CD14-positive monocyte (primary cell): ENCODE measurements at regions not wholly inside any gene's neighbourhood (a gene's known extent, or its start where the extent isn't known, plus 50 kb on each side); places are given as distances from the start of the nearest gene placed in this dataset.

Source experiments
- DNase-seq, 3 donors: peaks; one replicate each; pipeline ENCODE4 v3.0.0-alpha.2; 2011 to 2022
- H2AFZ ChIP-seq: 2 replicates; pipeline ENCODE4 v1.6.0; 2012; ENCODE audit warnings: mild to moderate bottlenecking, low read depth, low read length, inconsistent platforms; ENCODE audit not compliant: insufficient read depth, poor library complexity, severe bottlenecking
- H3K27ac ChIP-seq, 2 donors: 1 replicate in 1 of 2; 2 replicates in 1 of 2; pipeline ENCODE4 v1.5.1; 2012 to 2013; ENCODE audit warnings: low read length in 2 of 2, control low read depth in 1 of 2, inconsistent platforms in 1 of 2, low read depth in 1 of 2, mild to moderate bottlenecking in 1 of 2
- H3K27me3 ChIP-seq, 2 donors: one replicate each; pipeline versions ENCODE4 v1.6.0 to v1.6.1; 2011 to 2013; ENCODE audit warnings: low read length in 2 of 2; ENCODE audit not compliant: control insufficient read depth in 2 of 2, insufficient read depth in 2 of 2
- H3K36me3 ChIP-seq, 2 donors: replicated peaks in 1 of 2; 1 replicate in 1 of 2; 2 replicates in 1 of 2; pipeline versions ENCODE4 v1.5.1 to v1.6.1; 2012 to 2013; ENCODE audit warnings: low read length in 2 of 2, control low read depth in 1 of 2, inconsistent platforms in 1 of 2, mild to moderate bottlenecking in 1 of 2; ENCODE audit not compliant: insufficient read depth in 2 of 2, control insufficient read depth in 1 of 2
- H3K4me1 ChIP-seq, 2 donors: 1 replicate in 1 of 2; 2 replicates in 1 of 2; pipeline versions ENCODE4 v1.5.1 to v1.6.1; 2012 to 2013; ENCODE audit warnings: low read length in 2 of 2, control low read depth in 1 of 2, inconsistent platforms in 1 of 2, mild to moderate bottlenecking in 1 of 2, moderate library complexity in 1 of 2; ENCODE audit not compliant: insufficient read depth in 2 of 2, control insufficient read depth in 1 of 2
- H3K4me2 ChIP-seq: replicated peaks from 2 replicates; pipeline ENCODE3; 2012; ENCODE audit warnings: low read length, moderate library complexity, mild to moderate bottlenecking; ENCODE audit not compliant: poor library complexity, severe bottlenecking; ENCODE audit errors: extremely low read depth
- H3K4me3 ChIP-seq, 3 experiments: fragments of 200-600 bp in 1 of 3; sonication (generic) in 1 of 3; replicated peaks in 1 of 3; 1 replicate in 2 of 3; 2 replicates in 1 of 3; pipeline ENCODE4 v1.5.1; 2011 to 2013; ENCODE audit warnings: low read length in 3 of 3, mild to moderate bottlenecking in 3 of 3, control low read depth in 2 of 3, low read depth in 2 of 3, inconsistent platforms in 1 of 3, moderate library complexity in 1 of 3
- H3K79me2 ChIP-seq: 2 replicates; pipeline ENCODE4 v1.6.0; 2012; ENCODE audit warnings: mild to moderate bottlenecking, control low read depth, inconsistent platforms, low read length, moderate library complexity; ENCODE audit not compliant: insufficient read depth
- H3K9ac ChIP-seq: 2 replicates; pipeline ENCODE4 v1.6.0; 2017; ENCODE audit warnings: low read length, mild to moderate bottlenecking; ENCODE audit not compliant: insufficient read depth, poor library complexity, severe bottlenecking
- H3K9me3 ChIP-seq, 2 donors: replicated peaks in 1 of 2; 1 replicate in 1 of 2; 2 replicates in 1 of 2; pipeline versions ENCODE4 v1.5.1 to v1.6.1; 2012 to 2013; ENCODE audit warnings: low read length in 2 of 2, control low read depth in 1 of 2; ENCODE audit not compliant: control insufficient read depth in 1 of 2, insufficient read depth in 1 of 2
- H4K20me1 ChIP-seq: 2 replicates; pipeline ENCODE4 v1.6.0; 2012; ENCODE audit warnings: mild to moderate bottlenecking, low read length, control low read depth, moderate library complexity; ENCODE audit not compliant: insufficient read depth
- H3K27ac Mint-ChIP-seq, 7 donors: one replicate each; pipeline ENCODE4 v1.8.0; 2020; ENCODE audit warnings: mild to moderate bottlenecking in 7 of 7, mixed read lengths in 7 of 7, moderate library complexity in 6 of 7, inconsistent platforms in 2 of 7
- H3K27me3 Mint-ChIP-seq, 3 donors: one replicate each; pipeline ENCODE4 v1.8.0; 2021 to 2022; ENCODE audit warnings: low read depth in 3 of 3, mild to moderate bottlenecking in 3 of 3, mixed read lengths in 3 of 3, moderate library complexity in 3 of 3, inconsistent platforms in 1 of 3
- H3K36me3 Mint-ChIP-seq, 2 donors: one replicate each; pipeline ENCODE4 v1.8.0; 2020; ENCODE audit warnings: mixed read lengths in 2 of 2, inconsistent platforms in 1 of 2, mild to moderate bottlenecking in 1 of 2
- H3K4me1 Mint-ChIP-seq: one replicate; pipeline ENCODE4 v1.8.0; 2020; ENCODE audit warnings: mild to moderate bottlenecking, mixed read lengths
- H3K4me3 Mint-ChIP-seq, 2 donors: one replicate each; pipeline ENCODE4 v1.8.0; 2020; ENCODE audit warnings: mild to moderate bottlenecking in 2 of 2, mixed read lengths in 2 of 2, moderate library complexity in 1 of 2
- H3K9me3 Mint-ChIP-seq, 7 donors: one replicate each; pipeline ENCODE4 v1.8.0; 2020 to 2022; ENCODE audit warnings: mixed read lengths in 7 of 7, mild to moderate bottlenecking in 6 of 7, moderate library complexity in 6 of 7, inconsistent platforms in 2 of 7
- WGBS: methylation state at CpG from one replicate; pipeline ENCODE4 v1.1.5; 2013; ENCODE audit warnings: missing lambda C conversion rate; ENCODE audit not compliant: insufficient coverage; 5-methylcytosine and 5-hydroxymethylcytosine counted together
- intact Hi-C, 2 donors: fragments of 100-400 bp; cut with micrococcal nuclease; formaldehyde crosslinking; loops; one replicate each; pipeline versions ENCODE4 v1.15.0 to v1.15.1; 2023
- TF ChIP-seq, protein P1 (sequence below): fragments of 200-600 bp; IDR thresholded peaks from one replicate; pipeline ENCODE4 v1.8.0; 2022; ENCODE audit warnings: antibody characterized with exemption, mild to moderate bottlenecking

- 92% methylated on average over 2 of the region's 3 CpGs for WGBS
- TF ChIP-seq, protein P1, sequence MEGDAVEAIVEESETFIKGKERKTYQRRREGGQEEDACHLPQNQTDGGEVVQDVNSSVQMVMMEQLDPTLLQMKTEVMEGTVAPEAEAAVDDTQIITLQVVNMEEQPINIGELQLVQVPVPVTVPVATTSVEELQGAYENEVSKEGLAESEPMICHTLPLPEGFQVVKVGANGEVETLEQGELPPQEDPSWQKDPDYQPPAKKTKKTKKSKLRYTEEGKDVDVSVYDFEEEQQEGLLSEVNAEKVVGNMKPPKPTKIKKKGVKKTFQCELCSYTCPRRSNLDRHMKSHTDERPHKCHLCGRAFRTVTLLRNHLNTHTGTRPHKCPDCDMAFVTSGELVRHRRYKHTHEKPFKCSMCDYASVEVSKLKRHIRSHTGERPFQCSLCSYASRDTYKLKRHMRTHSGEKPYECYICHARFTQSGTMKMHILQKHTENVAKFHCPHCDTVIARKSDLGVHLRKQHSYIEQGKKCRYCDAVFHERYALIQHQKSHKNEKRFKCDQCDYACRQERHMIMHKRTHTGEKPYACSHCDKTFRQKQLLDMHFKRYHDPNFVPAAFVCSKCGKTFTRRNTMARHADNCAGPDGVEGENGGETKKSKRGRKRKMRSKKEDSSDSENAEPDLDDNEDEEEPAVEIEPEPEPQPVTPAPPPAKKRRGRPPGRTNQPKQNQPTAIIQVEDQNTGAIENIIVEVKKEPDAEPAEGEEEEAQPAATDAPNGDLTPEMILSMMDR = no peak
Observed at GRCh38 chr17:65406552-65406951, 154.9 kb downstream of the AXIN2 start.

DNA sequence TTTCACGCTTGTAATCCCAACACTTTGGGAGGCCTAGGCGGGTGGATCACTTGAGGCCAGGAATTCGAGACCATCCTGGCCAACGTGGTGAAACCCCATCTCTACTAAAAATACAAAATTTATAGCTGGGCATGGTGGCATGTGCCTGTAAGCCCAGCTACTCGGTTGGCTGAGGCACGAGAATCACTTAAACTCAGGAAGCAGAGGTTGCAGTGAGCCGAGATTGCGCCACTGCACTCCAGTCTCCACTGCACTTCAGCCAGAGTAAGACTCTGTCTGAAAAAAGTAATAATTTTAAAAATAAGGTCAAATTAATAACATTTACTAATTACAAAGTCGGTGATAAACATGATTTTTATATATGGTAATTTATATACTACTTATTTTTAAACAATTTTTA is 155.9 kb downstream of the AXIN2 start:
- H3K27me3 Mint-ChIP-seq = peaks cover 2 to 6% (median 6%) of the 10 kb centered on the region in 3 donors
- no peak for DNase-seq

More at GRCh38 chr17:65406552-65406951, 154.9 kb downstream of the AXIN2 start:
- Histone ChIP-seq H3K9me3 (no peaks in the 10 kb centered on the region), H3K27ac (no peak overlapping the region), H3K79me2 (no peaks in the 10 kb centered on the region), H2AFZ (no peak overlapping the region), H3K4me3 (no peak overlapping the region), H3K9ac (no peak overlapping the region), H3K36me3 (no peaks in the 10 kb centered on the region), H3K4me1 (no peaks in the 10 kb centered on the region), H3K4me2 (no peak overlapping the region), H3K27me3 (no peaks in the 10 kb centered on the region), H4K20me1 (no peaks in the 10 kb centered on the region)
- Mint-ChIP-seq H3K9me3 (peaks cover 0 to 7% (median 3%) of the 10 kb centered on the region in 7 donors), H3K4me1 (no peaks in the 10 kb centered on the region), H3K36me3 (no peaks in the 10 kb centered on the region), H3K4me3 (no peak overlapping the region), H3K27ac (no peak overlapping the region), H3K27me3 (peaks cover 1 to 5% (median 4%) of the 10 kb centered on the region in 3 donors)
- no peak for DNase-seq
- intact Hi-C loops = no loop called here

More for the DNA sequence above, 155.9 kb downstream of the AXIN2 start:
- H3K27me3 ChIP-seq = no peaks in the 10 kb centered on the region
- no peaks in the 10 kb centered on the region for H3K4me1 Mint-ChIP-seq
- H3K4me3 ChIP-seq = no peak overlapping the region
- H3K4me1 ChIP-seq = no peaks in the 10 kb centered on the region
- intact Hi-C loops = no loop called here
- no peak overlapping the region for H2AFZ ChIP-seq
- H4K20me1 ChIP-seq = no peaks in the 10 kb centered on the region
- no peak overlapping the region for H3K4me3 Mint-ChIP-seq
- no peaks in the 10 kb centered on the region for H3K79me2 ChIP-seq
- no peaks in the 10 kb centered on the region for H3K36me3 ChIP-seq
- no peaks in the 10 kb centered on the region for H3K9me3 ChIP-seq
- no peak overlapping the region for H3K4me2 ChIP-seq
- no peaks in the 10 kb centered on the region for H3K36me3 Mint-ChIP-seq
- H3K9me3 Mint-ChIP-seq = peaks cover 0 to 2% (median 0%) of the 10 kb centered on the region in 7 donors
- TF ChIP-seq, protein P1 = no peak
- H3K27ac ChIP-seq = no peak overlapping the region
- no peak overlapping the region for H3K27ac Mint-ChIP-seq
- 93% methylated on average over 3 of the region's 9 CpGs for WGBS
- no peak overlapping the region for H3K9ac ChIP-seq
